ENCODE measurements at regions not wholly inside any gene's neighbourhood (a gene's known extent, or its start where the extent isn't known, plus 50 kb on each side); places are given as distances from the start of the nearest gene placed in this dataset.

DNA sequence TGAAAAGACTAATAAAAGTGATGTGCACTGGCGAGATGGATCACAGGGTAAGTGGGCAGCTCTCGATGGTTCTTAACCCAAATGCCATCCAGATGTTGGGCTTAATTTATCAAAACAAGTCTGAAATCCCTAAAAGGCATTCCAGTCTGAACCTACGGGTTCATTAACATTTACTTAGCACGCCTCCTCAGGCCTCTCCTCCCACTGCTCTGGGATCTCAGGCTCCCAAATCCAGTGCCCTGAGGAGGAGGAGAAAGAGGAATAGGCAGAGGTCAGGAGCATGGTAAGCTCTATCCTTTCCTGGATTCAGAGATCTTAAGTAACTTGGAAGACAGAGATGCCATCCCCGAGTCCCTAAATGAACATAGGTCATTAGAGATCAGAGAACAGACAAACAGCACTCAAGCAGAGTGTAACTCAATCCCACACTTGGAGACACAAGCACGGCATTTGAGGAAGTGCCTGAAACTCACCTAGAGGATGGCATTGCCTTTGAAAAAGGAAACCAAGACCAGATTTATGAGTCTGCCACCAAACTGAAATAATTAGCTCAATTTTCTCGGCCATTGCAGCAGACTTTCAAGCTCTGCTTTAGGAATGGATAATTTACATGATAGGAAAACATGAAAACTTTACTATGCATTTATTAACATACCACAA, 140.9 kb downstream of the CXCL12 start:
- no peak for DNase-seq (ENCODE audit: low read depth in 2 of 2)

DNA sequence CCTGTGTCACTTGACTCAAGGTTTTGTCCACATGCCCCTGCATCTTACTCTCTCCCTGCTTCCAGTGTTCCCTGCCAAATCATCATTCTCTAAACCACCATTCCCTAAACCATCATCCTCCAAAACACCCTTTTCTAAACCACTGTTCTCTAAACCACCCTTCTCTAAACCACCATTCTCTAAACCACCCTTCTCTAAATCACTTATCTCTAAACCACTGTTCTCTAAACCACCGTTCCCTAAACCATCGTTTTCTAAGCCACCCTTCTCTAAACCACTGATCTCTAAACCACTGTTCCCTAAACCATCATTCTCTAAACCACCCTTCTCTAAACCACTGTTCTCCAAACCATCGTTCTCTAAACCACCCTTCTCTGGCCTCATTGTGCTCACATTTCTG, 142.1 kb downstream of the CXCL12 start:
- no peak for DNase-seq (ENCODE audit: low read depth in 2 of 2)

DNA sequence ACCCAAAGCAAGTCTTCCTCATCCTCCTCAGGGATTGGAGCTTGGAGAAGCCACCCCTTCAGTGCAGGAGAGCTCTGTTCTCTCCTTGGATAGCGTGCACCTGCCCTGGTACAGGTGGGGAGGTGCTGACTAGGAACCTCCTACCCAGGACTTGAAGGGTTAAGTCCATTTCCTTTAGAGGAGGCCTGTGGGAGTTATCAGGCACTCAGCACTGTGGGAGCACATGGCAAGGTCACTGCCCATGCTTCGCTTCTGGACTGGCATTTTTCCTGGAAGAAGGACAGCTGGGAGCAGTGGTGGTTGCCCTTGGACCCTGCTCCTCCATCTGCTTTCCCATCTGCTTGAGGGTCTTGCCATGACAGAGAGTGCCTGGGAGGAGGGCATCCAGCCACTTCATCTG, 142.8 kb downstream of the CXCL12 start:
- no peak for DNase-seq (ENCODE audit: low read depth in 2 of 2)

DNA sequence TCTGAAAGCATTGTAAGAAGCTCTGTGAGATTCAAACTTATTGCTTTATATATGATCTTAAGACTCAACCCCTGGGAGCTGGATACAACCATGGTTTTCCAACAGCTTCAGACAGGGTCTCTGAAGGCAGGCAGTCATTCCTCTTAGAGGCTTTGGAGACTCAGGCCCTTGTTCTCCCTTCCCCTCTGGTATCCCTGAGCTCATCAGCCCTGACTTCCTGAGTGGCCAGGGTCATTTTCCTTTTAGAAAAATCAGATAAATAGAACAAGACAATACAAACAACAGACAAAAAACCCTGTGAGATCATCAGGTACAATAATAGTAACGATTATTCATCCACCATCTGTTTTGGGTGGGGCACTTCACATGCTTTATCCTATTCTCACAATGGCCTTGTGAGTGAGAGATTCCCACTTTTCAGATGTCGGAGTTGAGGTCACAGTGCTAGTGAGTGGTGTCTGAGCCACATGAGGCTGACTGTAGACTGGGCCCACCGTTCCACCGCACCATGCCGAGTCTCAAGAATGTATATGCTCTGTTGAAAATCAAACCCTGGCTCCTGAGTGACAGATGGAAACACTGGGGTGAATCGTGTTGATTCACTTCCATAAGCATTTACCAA, 144.2 kb downstream of the CXCL12 start:
- no peak for DNase-seq (ENCODE audit: low read depth in 2 of 2)

DNA sequence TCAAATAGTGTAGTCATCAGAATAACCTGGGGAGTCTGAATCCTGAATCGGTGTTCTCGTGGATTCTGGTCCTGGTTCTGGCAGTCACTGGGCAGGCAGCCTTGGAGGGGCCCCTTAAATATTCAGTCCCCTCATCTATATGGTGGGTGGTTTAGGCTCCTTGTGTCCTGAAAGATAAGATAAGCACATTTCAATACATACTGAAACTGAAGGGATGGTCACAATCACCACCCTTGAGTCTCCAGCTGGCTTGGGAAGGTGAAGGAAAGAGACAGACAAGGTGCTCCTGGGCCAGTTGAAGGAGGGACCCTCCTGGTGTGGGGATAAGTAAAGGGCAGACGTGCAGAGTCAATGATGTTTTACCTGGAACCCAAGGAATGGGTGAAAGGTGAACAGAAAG, 146.7 kb downstream of the CXCL12 start:
- DNase-seq (ENCODE audit: low read depth in 2 of 2) = no peak

DNA sequence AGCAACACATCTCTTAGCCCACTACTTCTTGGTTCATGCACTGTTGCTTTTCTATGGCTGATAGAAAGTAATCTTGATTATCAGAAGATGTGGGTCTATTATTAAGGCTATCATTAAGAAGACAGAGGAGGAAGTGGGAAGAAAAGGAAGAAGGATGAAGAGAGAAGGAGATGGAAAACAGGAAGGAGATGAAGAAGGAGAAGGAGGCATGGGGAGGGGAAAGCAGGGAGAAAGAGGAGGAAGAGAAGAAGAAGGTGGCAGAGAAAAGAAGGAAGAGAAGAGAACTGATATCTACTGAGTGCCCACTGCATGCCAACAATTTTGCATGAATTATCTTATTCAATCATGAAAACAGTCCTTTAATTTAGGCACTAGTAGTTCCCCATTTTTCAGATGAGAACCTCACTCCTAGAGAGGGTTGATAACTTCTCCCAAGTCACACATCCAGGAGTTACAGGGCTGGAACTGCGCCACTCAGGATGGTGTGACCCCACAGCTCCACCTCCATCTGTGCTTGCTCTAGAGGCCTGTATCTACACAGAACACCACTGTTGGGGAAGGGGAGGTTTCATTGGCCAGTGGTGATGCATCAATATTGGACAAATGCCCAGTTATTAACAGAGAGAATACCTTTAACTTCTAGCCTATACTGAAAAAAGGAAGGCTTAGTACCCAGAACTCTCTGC, 147.4 kb downstream of the CXCL12 start:
- DNase-seq (ENCODE audit: low read depth in 2 of 2) = no peak

DNA sequence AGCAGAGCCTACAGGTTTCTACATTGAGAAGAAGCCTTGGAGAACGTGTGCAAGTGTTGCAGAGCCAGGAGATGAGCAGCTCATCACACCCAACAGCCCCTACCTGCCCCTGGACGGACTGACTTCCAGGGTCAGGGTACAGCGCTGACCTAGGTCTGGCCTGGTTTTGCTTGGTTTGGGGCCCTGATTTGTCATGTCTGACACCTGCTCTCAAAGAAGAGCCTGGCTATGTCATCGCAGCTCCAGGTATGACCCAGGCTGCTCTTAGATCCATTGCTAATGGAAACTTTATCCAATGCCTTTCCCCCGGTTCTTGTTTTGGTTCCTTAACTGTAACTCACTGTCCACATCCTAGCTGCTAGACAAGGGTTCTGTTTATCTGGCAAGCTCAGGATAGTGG, 149.5 kb downstream of the CXCL12 start:
- no peak for DNase-seq (ENCODE audit: low read depth in 2 of 2)

DNA sequence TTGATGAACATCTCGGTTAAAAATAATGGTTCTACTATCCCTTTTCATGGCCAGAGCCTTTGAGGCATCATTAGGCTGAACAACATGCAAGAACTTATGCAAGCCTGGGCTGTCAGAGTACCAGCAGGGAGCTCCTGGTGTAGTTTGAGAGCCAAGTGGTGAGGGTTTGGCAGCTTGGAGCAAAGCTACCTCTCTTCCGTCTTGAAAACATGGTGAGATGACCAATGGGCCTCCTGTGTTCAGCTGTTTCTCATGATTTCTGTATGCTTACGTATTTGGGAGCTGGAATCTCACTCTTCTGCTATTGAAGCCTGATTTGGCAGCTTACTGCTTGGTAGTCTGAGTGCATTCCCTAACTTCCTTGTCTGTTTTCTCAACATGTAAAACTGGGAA, 150.4 kb downstream of the CXCL12 start:
- DNase-seq (ENCODE audit: low read depth in 2 of 2) = no peak

DNA sequence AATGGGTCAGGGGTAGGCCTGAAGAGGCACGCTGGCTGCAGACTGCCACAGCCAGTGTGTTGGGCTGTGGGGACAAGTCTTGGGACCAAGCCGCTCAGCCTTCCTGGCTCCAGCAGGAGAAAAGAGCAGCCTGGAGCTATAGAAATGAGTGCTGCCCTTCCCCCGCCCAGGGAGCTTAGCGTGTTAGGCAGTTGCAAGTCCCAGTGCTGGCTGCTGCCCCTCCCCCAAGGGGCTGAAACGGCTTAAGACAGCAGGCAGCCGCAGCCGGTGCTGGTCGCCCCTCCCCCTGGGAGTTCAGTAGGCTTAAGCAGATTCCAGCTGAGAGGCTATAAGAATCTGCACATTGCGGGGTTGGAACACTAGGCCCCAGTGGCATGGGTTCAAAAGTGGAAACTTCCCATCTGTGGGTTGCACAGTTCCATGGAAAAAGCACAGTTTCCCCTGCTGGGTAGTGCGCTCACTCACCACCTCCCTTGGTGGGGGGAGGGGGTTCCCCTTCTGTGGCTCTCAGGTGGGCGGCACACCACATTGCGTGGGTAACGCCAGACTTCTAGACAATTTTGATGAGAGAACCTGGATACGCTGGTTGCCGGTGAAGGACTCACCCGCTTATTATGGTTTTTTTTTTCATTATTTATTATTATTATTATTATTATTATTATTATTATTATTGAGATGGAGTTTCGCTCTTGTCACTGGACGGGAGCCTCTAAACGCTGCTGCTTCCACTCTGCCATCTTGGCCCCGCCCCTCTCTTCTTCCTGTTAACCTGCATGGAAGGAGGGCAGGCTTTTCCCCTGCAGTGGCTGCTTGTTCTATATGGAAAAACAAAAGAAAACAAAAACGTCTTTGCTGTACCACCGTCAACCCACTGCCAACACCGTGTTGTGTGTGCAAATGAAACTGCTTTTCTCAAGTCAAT, 151.1 kb downstream of the CXCL12 start:
- no peak for DNase-seq (ENCODE audit: low read depth in 2 of 2)

DNA sequence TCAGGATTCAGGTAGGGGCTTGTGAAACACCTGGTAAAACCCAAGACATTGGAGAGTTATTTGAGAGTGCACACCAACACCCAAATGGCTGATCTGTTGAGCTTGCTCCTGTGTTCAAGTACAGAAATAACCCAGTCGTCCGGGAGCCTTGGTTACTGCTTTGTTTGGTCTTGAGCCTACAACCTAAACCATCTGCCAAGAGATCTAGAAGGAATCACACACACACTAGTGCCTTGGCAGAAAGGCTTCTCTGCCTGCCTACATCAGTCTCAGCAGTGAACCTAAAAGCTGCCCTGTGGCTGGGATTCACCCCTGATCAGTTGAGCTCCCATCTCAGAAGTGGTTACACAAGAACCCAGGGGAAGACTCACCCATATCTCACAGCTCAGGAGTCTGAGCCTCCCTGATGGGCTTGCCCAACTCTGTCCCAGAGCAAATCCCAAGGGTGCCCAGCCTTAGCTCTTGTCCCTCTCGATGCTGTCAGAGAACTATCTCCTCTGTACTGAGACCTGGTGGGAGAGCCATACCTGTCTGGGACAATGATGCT, 167.6 kb downstream of the CXCL12 start:
- DNase-seq (ENCODE audit: low read depth in 2 of 2) = no peak

DNA sequence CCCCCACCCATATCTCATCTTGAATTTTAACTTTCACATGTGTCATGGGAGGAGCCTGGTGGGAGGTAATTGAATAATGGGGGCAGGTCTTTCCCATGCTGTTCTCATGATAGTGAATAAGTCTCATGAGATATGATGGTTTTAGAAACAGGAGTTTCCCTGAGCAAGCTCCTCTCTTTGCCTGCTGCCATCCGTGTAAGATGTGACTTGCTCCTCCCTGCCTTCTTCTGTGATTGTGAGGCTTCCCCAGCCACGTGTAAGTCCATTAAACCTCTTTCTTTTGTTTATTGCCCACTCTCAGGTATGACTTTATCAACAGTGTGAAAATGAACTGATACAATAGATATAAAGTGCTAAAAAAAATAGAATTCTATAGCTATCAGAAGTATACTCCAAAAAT, 168.8 kb downstream of the CXCL12 start:
- DNase-seq (ENCODE audit: low read depth in 2 of 2) = no peak

DNA sequence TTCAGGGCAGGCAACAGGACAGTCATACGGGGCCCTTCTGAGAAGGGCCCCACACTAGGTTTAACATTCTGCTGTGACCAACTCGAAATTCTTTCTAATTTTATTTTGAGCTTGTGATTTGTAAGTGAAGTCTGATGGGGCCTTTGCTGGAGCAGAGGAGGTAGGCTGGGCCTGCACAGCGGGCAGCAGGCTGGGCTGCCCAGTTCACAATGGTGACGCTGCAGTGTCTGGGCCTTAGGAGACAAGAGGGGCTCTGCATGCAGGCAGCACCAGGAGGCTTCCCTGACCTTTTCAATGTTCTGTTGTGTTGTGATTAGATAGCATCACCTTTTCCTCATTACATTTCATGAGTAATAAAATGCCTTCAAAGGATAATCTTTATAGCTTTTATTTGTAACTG, 175.1 kb downstream of the CXCL12 start:
- DNase-seq (ENCODE audit: low read depth in 2 of 2) = no peak

DNA sequence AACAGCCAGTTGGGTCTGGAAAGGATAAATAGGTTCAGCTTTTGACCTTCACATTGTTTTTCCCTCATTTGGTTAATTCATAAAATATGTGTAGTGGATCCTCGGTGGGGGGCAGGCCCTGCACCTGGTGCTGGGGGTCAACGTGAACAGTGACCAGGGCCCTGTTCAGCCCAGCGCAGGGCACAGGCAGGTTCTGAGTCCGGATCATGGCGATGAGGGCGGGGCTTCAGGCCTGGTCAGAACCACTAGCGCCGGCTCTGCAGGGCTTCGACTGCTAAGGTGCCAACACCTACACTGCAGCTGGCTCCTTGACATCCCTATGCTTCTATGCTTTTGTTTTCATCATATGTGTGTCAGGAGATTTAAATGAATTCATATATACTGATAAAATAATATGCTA, 177.7 kb downstream of the CXCL12 start:
- no peak for DNase-seq (ENCODE audit: low read depth in 2 of 2)

DNA sequence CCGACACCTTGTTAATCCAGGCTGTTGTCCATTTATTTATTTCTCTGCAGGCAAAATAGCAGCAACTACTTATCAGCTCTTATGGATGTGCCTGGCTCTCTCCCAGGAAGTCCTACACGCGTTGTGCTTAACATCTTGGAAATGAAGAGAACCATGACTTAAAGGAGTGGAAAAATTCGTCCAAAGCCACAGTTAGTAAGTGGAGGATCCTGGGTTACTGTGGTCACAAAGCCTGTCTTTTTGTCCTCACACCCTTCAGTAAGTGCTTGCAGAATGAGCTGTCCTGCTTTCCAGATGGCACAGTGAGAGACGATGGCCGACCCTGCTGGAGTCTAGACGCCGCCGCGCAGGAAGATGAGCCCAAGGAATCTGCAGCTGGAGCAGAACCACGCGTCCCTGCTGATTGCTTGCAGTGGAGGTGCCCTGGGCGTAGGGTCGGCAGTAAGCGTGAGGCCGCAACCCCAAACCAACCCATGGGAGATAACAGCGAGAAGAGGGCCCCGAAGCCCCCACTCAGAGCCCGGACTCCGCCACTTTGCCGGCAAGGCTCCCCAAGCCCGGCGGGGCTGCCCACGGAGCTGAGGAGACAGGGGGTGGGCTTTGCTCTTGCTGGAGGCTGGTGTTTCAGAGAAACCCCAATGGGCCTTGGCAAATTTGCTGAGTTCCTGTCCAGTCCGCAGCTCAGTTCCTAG, 178.6 kb downstream of the CXCL12 start:
- DNase-seq (ENCODE audit: low read depth in 2 of 2) = no peak

DNA sequence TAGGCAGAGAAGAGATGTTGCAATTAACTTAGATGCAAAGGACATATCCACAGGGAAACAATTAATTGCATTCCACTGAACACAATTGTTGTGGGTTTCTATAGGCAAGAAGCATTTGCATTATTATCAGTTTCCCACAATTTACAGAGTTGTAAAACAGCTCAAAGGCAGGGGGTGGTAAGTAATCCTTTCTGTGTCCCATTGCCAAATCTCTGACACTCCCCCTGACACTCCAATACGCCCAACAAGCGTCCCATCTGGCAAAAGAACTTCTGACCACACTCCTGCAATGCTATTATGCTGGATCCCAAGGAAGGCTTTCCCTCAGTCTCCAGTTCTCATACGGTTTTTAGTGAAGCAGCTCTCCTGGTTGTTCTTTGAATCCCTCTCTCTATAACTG, 179.8 kb downstream of the CXCL12 start:
- no peak for DNase-seq (ENCODE audit: low read depth in 2 of 2)

DNA sequence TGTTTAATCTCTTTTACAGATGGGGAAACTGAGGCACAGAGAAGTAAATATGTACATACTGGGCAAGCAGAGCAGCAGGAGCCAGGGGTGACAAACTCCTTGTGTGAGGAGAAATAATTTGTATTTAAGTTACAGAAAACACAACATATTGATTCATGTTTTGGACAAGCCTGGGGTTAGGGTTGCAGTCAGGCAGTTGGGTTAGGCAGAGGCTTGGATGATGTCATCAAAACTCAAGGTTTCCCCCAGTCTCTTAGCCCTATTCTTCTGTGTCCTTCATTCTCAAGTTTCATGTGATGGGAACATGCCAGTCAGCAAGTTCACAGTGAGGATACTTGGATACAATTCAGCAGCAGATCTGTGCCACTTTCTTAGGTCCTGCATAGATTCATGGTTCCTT, 181.4 kb downstream of the CXCL12 start:
- no peak for DNase-seq (ENCODE audit: low read depth in 2 of 2)

DNA sequence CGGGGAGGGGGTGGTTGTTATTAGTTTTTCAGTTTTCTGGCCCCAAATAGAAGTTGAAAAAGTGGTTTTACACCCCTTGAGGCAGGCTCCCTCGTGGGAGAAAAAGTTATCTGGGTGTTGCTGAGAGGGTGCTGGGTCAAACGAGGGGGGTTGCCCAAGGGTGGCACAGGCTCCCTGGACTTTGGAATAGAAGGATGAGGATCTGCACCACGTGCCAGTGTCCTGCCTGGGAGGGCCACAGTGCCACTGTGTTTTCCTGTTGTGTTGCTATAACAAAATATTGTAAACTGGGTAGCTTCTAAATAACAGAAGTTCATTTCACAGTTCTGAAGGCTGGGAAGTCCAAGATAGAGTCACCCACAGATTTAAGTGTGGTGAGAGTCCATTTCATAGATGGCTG, 181.9 kb downstream of the CXCL12 start:
- no peak for DNase-seq (ENCODE audit: low read depth in 2 of 2)

DNA sequence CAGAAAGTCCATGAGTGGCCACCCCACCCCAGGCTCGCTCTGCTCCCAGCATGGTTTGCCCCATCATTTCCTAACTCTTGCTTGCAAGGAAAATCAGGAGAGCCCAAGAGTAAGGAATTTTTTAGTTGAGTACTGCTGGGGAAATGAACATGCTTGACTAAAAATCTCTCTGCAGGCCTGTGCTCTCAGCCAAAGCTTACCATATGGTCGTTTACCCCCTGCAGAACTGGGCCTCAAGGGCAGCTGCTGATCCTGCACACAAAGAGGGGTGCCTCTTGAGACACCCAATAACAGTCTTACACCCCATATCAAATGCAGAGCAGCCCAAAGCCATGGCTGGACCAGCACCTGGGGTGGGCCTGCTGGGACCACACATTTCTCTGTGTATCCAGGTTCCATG, 183.2 kb downstream of the CXCL12 start:
- DNase-seq (ENCODE audit: low read depth in 2 of 2) = no peak

DNA sequence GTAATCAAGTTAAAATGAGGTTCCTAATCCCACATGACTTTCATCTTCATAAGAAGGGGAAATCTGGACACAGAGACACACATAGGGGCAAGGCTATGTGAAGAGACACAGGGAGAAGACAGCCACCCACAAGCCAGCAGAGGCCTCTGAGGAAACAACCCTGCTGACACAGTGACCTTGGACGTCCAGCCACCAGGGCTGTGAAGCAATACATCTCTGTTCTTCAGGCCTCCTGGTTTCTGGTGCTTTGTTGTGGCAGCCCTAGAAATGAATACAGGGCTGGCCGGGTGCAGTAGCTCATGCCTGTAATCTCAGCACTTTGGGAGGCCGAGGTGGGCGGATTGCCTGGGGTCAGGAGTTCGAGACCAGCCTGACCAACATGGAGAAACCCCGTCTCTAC, 183.9 kb downstream of the CXCL12 start:
- no peak for DNase-seq (ENCODE audit: low read depth in 2 of 2)

DNA sequence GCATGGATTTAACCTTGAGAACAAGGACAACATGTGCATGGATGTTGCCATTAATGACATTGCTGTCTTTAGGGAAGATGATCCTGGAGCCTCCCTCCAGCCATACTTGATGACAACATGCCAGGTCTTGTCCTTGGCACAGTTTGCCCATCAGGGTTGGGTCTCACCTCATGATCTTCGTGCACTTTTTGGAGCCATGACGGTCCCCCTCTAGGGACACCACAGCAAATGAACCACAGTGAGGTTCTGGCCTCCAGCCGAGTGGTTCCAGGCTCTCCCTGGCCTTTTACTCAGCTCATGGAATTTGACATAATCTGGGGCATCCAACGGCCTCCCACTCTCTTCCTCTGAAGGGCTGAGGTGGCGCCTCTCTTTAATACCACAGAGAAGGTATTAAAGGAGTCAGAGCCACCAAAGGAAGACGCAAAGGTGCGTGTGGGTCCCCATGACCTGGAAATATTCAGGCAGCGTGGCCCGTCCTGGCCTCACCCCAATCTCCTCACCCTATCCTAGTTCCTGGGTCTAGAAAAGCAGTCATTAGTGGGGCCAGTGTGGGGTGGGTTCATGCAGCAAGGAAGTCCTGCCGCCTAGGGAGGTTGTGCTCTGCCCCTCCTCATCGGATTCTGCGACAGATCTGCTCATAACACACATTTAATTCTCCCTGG, 184.8 kb downstream of the CXCL12 start:
- DNase-seq (ENCODE audit: low read depth in 2 of 2) = no peak

DNA sequence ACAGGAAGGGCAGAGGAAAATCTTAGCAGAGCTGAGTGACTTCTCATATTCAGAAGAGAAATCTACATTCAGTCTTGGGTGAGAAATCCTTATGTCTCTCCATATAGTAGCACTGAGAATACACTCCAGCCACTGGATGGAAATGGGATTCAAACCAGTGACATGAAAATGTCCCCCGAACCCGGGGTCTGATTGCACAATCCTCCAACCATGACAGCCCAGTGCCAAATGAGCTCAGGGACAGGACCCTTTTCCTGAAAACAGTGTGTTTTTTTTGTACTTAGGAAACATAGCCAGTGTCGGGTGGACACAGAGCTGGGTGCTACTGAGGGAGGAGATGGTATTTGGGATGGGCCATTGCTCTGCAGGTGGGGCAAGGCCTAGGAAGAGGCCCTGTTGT, 185.6 kb downstream of the CXCL12 start:
- no peak for DNase-seq (ENCODE audit: low read depth in 2 of 2)

All from stimulated activated CD8-positive, alpha-beta memory T cell treated with anti-CD3 and anti-CD28 coated beads, Interleukin-2, amount 100 ng/mL, for 48 hours (primary cell).